HL-60/S4 (cell line): ENCODE measurements at regions not wholly inside any gene's neighbourhood (a gene's known extent, or its start where the extent isn't known, plus 50 kb on each side); places are given as distances from the start of the nearest gene placed in this dataset.

Experiments
- in situ Hi-C: fragments of 300-500 bp; cut with MboI; formaldehyde crosslinking; loops from 2 replicates; pipeline ENCODE4 v1.14.3; 2022; ENCODE audit warnings: low sequenced_read_pairs

GRCh38 chr1:229817936-229818335 lies 191.9 kb downstream of the URB2 start:
- in situ Hi-C loops: no loop called here

DNA sequence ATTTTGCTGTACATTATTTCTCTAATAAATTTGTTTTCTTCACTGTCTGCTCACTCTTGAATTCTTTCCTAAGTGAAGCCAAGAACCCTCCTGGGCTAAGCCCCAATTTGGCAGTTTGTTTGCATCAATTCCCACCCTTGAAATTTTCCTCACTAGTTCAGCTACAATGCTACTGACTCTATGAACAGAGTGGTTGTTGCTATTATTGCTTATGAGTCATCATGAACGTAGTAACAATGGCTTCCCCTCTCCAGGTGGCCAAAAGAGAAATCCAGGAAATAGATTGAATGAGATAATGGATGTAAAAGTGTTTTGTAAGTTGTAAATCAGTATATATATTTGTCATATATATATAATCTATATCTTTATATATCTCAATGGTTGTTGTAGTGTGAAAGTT lies 193.0 kb downstream of the URB2 start:
- in situ Hi-C loops: no loop called here

GRCh38 chr1:229822026-229822425 lies 196.0 kb downstream of the URB2 start:
- in situ Hi-C loops: no loop called here

DNA sequence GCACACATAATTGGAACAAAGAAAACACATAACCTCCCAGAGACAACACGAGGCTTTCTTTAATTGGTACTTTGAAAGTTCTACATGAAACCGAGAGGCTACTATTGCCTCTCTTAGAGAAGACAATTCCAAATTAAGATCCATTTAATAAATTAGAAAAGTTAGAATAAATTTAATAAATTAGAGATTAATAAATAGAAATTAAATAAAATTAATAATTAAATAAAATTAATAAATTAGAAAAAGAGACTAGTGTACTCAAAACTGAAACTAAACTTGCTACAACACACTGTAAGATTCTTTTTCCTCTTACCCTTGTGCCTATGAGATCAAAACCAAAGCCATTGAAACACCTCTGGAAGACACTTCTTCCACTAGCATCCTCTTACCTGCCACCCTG lies 199.0 kb downstream of the URB2 start:
- in situ Hi-C loops: no loop called here

DNA sequence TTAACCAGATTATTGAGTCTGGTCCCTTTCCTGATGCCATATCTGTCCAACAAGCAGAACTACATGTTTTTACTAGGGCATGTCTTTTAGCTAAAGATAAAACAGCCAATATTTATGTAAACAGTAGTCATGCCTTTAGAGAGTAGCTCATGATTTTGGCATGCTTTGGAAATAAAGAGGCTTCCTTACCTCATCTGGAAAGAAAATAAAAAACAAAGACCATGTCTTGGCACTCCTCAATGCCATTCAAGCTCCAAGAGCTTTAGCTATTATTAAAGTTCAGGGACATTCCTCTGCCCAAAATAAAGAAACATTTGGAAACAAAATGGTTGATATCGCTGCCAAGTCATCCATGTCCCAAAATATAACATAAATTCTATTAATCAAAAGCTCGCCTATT lies 202.4 kb downstream of the URB2 start:
- in situ Hi-C loops: no loop called here

DNA sequence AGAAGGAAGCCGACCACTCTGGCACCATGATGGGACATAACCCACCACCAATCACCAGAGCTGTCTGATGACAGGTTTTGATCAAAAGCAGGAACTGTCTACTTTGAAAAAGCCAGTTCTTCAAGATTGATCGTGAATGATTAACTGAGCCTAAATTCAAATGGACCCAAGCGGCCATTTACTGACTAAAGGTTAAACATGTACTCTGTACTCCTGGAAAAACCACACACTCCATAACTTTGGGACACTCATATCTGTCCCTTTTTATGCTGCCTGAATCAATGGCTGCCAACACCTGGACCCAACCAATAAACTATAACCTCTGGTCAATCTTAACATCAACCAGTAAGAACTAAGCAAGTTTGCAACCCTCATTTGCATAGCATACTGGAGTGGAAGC lies 206.6 kb downstream of the URB2 start:
- in situ Hi-C loops: no loop called here

GRCh38 chr1:229834230-229834629 lies 208.2 kb downstream of the URB2 start:
- in situ Hi-C loops: no loop called here

GRCh38 chr1:229835226-229835625 lies 209.2 kb downstream of the URB2 start:
- in situ Hi-C loops: no loop called here

DNA sequence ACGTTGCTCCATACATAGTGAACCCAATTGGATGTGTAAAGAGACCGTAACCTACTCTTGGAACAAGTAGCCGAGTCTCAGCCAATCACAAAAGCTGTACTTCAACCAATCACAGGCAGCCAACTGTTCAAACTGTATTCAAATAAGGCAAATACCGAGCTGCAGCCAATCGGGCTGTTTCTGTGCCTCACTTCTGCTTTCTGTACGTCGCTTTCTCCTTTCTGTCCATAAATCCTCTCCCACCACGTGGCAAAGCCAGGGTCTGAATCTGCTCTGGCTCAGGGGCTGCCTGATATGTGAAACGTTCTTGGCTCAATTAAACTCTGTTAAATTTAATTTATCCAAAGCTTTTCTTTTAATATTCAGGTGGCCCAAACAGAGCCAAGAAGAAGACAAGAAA lies 210.3 kb downstream of the URB2 start:
- in situ Hi-C loops: no loop called here

GRCh38 chr1:229838204-229838603 lies 212.2 kb downstream of the URB2 start:
- in situ Hi-C loops: no loop called here

DNA sequence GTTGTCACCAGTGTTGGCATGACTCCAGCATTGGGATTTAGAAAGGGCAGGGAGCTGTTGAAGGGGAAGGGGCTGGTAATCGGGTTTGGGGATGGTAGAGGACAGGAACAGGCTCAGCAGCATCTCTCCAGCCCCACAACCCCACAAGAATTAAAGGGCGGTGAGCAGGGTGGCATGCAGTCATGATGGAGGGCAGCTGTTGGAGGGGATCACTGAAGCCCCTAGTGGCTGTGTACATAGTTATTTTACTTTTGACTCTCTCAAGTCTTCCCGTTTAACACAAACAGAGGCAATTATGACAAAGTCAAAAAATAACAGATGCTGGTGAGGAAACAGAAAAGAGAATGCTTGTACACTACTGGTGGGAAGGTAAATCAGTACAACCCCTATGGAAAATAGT lies 213.8 kb downstream of the URB2 start:
- in situ Hi-C loops: no loop called here

GRCh38 chr1:229841230-229841629 lies 215.2 kb downstream of the URB2 start:
- in situ Hi-C loops: no loop called here

DNA sequence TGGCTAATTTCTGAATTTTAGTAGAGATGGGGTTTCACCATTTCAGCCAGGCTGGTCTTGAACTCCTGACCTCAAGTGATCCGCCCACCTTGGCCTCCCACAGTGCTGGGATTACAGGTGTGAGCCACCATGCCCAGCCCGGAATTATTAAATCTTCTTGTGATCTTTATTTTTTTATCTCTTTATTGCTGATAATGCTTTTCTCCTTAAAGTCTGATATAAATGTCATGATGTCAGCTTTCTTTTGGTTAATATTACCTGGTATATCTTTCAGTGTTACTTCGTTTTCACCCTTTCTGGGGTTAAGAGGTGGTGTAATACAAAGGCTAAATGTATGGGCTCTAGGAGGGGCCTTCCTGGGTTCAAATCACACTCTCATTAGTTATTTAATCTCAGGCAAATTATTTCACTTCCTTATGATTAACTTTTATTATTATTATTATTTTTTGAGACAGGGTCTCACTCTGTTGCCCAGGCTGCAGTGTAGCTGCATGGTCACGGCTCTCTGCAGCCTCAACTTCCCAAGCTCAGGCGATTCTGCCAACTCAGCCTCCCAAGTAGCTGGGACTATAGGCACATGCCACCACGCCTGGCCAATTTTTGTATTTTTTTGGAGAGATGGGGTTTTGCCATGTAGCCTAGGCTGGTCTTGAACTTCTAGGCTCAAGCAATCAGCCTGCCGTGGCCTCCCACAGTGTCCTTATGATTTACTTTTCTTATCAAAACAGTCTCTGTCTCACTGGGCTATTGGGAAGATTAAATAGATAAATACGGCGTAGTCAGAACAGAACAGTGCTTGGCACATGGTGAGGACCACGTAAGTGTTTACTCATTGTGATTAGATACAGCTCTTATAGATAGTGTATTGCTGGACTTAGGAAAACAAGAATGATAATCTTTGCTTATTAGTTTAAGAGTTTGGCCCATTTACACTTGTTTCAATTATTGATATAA lies 216.5 kb downstream of the URB2 start:
- in situ Hi-C loops: no loop called here

DNA sequence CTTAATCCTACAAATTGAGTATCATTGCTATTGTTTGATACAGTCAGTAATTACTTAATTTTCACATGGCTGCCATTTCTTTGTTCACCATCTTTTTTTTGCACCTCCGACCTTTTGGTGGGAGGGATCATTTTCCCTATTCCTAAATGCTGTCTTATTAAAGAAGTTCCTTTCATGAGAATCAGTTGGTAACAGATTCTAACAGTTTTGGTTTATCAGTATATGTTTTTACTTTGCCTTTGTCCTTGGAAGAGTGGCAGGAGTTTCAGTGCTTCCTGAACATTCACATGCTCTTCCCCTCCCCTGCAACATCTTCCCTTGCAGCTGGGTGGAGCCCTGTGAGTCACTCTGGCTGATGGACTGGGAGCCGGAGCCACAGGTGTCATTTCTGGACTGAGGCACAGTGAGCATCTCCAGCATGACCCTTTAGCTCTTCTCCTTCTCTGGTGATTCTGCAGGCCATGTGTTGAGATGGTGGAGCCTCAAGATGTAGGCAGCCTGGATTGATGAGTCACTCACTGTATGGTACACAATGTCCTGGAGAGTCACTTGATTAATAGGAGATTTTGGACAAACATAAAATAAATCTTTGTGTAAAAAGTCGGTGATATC lies 217.7 kb downstream of the URB2 start:
- in situ Hi-C loops: no loop called here

DNA sequence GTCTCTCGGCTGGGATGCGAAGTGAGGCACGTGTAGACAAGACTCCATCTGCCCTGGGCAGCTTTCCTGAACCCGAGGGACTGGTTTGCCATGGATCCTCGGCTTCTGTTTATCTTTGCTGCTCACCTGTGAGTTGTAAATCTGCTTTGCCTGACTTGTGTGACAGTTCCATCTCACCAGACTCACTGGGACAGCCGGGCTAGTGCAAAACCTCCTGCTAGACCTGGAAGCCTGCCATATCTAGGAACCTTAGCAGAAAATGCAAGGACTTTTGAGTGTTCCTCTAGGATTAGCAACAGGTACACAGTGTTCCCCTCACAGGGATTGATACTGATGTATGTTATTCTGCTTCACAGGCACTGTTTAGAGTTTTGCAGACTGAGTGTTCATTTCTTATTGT lies 218.6 kb downstream of the URB2 start:
- in situ Hi-C loops: no loop called here

GRCh38 chr1:229845410-229846138 lies 219.5 kb downstream of the URB2 start:
- in situ Hi-C loops: no loop called here

DNA sequence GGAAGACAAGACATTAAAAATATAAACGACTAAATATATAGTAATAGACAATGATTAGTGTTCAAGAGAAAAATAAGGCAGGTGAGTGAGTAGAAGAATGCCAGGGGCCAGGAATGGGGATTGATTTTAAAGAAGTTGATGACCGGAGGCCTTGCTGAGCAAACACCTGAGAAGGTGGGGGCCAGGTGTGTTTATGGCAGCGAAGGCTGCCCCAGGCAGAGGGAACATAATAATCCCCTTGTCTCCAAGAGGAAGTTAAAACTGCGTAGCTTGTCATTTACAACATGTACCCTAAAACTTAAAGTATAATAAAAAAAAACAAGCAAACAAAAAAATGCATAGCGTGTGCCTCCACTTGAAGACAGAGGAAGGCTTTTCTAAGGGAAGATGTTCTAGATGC lies 220.3 kb downstream of the URB2 start:
- in situ Hi-C loops: no loop called here

DNA sequence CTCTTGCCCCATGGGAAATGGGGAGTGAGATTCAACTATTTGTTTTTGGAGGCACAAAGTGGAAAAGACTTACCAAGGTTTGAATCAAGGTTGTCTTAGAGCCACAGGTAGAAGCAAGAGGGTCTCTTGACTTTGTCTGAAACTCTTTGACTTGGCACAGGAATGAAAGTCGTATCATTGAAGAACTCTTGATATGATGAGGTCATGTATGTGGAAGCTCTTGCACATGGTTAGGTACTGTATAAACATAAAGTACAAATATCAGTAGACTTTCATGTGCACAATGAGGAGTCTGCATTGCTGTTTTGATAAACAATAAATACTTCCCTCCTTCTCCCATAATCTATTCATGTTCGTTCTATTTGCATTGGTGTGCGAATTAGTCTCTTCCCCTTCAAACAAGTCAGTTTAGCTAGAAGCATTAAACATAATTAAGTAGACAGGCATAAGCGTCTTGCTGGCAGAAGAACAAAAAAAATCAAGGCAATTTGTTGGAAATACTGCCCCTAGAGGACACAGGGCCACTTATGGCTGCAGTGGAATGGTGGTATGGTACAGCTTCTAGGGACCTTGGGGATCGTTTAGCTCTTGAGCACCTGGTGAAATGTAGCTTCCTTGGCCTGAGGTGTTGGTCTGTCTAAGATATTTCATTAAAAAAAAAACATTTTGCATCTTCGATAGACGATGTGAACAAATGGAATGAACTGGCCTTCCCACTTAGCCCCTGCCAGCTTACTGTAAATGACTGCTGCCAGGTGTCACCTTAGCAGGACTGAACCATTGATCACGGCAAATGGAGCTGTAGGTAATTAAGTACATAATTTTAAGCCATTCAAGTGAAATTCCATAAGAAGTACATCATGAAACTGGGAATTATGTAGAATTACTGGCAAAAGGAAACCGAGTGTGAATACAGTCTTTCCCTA lies 218.0 kb upstream of the GALNT2 start:
- in situ Hi-C loops: no loop called here

- in situ Hi-C loops: loop anchor here (25.0 kb wide), 1 partner anchor 111 kb away; no protein-coding TSS in a partner anchor
Measured at GRCh38 chr1:229851511-229851910, 215.5 kb upstream of the GALNT2 start.

- in situ Hi-C loops: loop anchor here (25.0 kb wide), 1 partner anchor 109 kb away; no protein-coding TSS in a partner anchor
Measured at GRCh38 chr1:229853751-229854150, 213.3 kb upstream of the GALNT2 start.
